HG03460 (cell line): ENCODE measurements at regions not wholly inside any gene's neighbourhood (a gene's known extent, or its start where the extent isn't known, plus 50 kb on each side); places are given as distances from the start of the nearest gene placed in this dataset.

Source experiments
- ATAC-seq: cut with Tn5 transposase; IDR thresholded peaks from one replicate; pipeline ENCODE4 v1.9.1; 2021; ENCODE audit not compliant: unreplicated experiment

- no peak for ATAC-seq
Measured at GRCh38 chr1:82483146-82483545, 682.4 kb downstream of the ADGRL2 start.

- ATAC-seq, result no peak
Measured at GRCh38 chr1:82478916-82479315, 678.2 kb downstream of the ADGRL2 start.

GRCh38 chr1:82472489-82473131, 671.9 kb downstream of the ADGRL2 start:
- no peak for ATAC-seq

- no peak for ATAC-seq
Measured at GRCh38 chr1:82466891-82467290, 666.2 kb downstream of the ADGRL2 start.

- ATAC-seq, result no peak
Measured at GRCh38 chr1:82466416-82466815, 665.7 kb downstream of the ADGRL2 start.

- ATAC-seq, result no peak
Measured at GRCh38 chr1:82465024-82465423, 664.3 kb downstream of the ADGRL2 start.

GRCh38 chr1:82464362-82465001, 663.7 kb downstream of the ADGRL2 start:
- no peak for ATAC-seq

- ATAC-seq, result no peak
Measured at GRCh38 chr1:82463951-82464350, 663.2 kb downstream of the ADGRL2 start.

GRCh38 chr1:82462366-82462765, 661.6 kb downstream of the ADGRL2 start:
- ATAC-seq, result no peak

- no peak for ATAC-seq
Measured at GRCh38 chr1:82455342-82455741, 654.6 kb downstream of the ADGRL2 start.

- no peak for ATAC-seq
Measured at GRCh38 chr1:82454431-82454830, 653.7 kb downstream of the ADGRL2 start.

GRCh38 chr1:82453511-82454185, 652.9 kb downstream of the ADGRL2 start:
- ATAC-seq, result no peak

- no peak for ATAC-seq
Measured at GRCh38 chr1:82452096-82452495, 651.4 kb downstream of the ADGRL2 start.

GRCh38 chr1:82451191-82451590, 650.5 kb downstream of the ADGRL2 start:
- no peak for ATAC-seq

- ATAC-seq, result no peak
Measured at GRCh38 chr1:82449506-82450057, 648.8 kb downstream of the ADGRL2 start.

- no peak for ATAC-seq
Measured at GRCh38 chr1:82446955-82447354, 646.2 kb downstream of the ADGRL2 start.

GRCh38 chr1:82446236-82446635, 645.5 kb downstream of the ADGRL2 start:
- ATAC-seq, result no peak

GRCh38 chr1:82445827-82446226, 645.1 kb downstream of the ADGRL2 start:
- ATAC-seq, result no peak

- ATAC-seq, result no peak
Measured at GRCh38 chr1:82445132-82445531, 644.4 kb downstream of the ADGRL2 start.

- ATAC-seq, result no peak
Measured at GRCh38 chr1:82441402-82441801, 640.7 kb downstream of the ADGRL2 start.

GRCh38 chr1:82423174-82423815, 622.6 kb downstream of the ADGRL2 start:
- no peak for ATAC-seq

- no peak for ATAC-seq
Measured at GRCh38 chr1:82421782-82422181, 621.0 kb downstream of the ADGRL2 start.
